22Rv1 (cell line): ENCODE measurements at regions not wholly inside any gene's neighbourhood (a gene's known extent, or its start where the extent isn't known, plus 50 kb on each side); places are given as distances from the start of the nearest gene placed in this dataset.

Experiments
- CTCF ChIP-seq: fragments of 450-650 bp; IDR thresholded peaks from 2 replicates; pipeline ENCODE4 v1.5.1; 2017; ENCODE audit warnings: mild to moderate bottlenecking
- ZFX ChIP-seq: fragments of 450-650 bp; IDR thresholded peaks from 2 replicates; pipeline ENCODE4 v1.6.1; 2017; ENCODE audit warnings: antibody characterized with exemption, borderline replicate concordance

GRCh38 chr1:199843861-199844260 lies 183.6 kb upstream of the NR5A2 start:
- TF ChIP-seq CTCF (no peak), ZFX (no peak)
